ENCODE measurements at regions not wholly inside any gene's neighbourhood (a gene's known extent, or its start where the extent isn't known, plus 50 kb on each side); places are given as distances from the start of the nearest gene placed in this dataset.
"Not testable (repeated sequence)": the region's sequence is repeated elsewhere in the genome, so short reads cannot be mapped to it uniquely, and the experiment has no call there.

DNA sequence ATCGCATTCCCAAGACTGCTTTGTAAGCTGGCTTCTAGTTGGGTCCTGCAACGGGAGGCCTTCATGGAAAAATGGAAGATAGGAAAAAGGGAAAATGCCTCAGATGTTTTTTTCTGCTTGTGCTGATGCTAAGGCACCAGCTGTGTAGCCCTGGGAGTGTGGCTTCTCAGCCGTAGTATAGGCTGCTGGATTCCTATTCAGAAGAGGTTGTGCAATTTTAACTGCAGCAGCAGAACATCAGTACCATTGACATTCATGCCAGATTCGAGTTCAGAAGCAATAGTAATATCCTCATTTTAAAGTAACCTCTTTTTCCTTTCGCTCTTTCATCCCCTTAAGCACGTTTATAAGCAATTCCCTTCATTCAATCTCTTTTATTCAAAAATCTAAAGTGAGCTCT is 119.1 kb upstream of the KCTD3 start:
- TF ChIP-seq TCF12 (IDR thresholded peaks at IDR 0.05; ENCODE audit: low read depth, low read length); FOXM1 (IDR thresholded peaks at IDR 0.05; ENCODE audit: low read depth, low read length); MTA2 (IDR thresholded peaks at IDR 0.05; ENCODE audit: low read depth); POLR2A (IDR thresholded peaks at IDR 0.05; ENCODE audit: low read depth, low read length); ZSCAN29 (IDR thresholded peaks at IDR 0.05); NR2C2 (IDR thresholded peaks at IDR 0.05; ENCODE audit: borderline replicate concordance, control insufficient read depth, insufficient read length, low read depth); BHLHE40 (IDR thresholded peaks at IDR 0.05; ENCODE audit: borderline replicate concordance in 1 of 2, low read depth in 2 of 2, low read length in 1 of 2); ZNF274 (IDR thresholded peaks at IDR 0.05; ENCODE audit: insufficient read depth, insufficient read length); EZH2 (IDR thresholded peaks at IDR 0.05; ENCODE audit: borderline replicate concordance, control insufficient read depth, low read depth, low read length); TBL1XR1 (IDR thresholded peaks at IDR 0.05; ENCODE audit: low read depth, low read length); RFX5 (IDR thresholded peaks at IDR 0.05; ENCODE audit: low read depth, low read length): not testable (repeated sequence)
- TF ChIP-seq, protein P1, sequence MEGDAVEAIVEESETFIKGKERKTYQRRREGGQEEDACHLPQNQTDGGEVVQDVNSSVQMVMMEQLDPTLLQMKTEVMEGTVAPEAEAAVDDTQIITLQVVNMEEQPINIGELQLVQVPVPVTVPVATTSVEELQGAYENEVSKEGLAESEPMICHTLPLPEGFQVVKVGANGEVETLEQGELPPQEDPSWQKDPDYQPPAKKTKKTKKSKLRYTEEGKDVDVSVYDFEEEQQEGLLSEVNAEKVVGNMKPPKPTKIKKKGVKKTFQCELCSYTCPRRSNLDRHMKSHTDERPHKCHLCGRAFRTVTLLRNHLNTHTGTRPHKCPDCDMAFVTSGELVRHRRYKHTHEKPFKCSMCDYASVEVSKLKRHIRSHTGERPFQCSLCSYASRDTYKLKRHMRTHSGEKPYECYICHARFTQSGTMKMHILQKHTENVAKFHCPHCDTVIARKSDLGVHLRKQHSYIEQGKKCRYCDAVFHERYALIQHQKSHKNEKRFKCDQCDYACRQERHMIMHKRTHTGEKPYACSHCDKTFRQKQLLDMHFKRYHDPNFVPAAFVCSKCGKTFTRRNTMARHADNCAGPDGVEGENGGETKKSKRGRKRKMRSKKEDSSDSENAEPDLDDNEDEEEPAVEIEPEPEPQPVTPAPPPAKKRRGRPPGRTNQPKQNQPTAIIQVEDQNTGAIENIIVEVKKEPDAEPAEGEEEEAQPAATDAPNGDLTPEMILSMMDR (IDR thresholded peaks at IDR 0.05 in 2 of 3, conservative IDR thresholded peaks at IDR 0.05 in 1 of 3; ENCODE audit: control insufficient read depth in 2 of 3, extremely low read depth in 1 of 3, insufficient read depth in 1 of 3, low read depth in 3 of 3, low read length in 3 of 3): not testable (repeated sequence)
- TF ChIP-seq, protein P2, sequence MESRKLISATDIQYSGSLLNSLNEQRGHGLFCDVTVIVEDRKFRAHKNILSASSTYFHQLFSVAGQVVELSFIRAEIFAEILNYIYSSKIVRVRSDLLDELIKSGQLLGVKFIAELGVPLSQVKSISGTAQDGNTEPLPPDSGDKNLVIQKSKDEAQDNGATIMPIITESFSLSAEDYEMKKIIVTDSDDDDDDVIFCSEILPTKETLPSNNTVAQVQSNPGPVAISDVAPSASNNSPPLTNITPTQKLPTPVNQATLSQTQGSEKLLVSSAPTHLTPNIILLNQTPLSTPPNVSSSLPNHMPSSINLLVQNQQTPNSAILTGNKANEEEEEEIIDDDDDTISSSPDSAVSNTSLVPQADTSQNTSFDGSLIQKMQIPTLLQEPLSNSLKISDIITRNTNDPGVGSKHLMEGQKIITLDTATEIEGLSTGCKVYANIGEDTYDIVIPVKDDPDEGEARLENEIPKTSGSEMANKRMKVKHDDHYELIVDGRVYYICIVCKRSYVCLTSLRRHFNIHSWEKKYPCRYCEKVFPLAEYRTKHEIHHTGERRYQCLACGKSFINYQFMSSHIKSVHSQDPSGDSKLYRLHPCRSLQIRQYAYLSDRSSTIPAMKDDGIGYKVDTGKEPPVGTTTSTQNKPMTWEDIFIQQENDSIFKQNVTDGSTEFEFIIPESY (IDR thresholded peaks at IDR 0.05): not testable (repeated sequence)
